Endothelial cell of umbilical vein (primary cell): ENCODE measurements at regions not wholly inside any gene's neighbourhood (a gene's known extent, or its start where the extent isn't known, plus 50 kb on each side); places are given as distances from the start of the nearest gene placed in this dataset.

ENCODE experiments used
- BruUV-seq: library from RNA; stranded (reverse); fragments of 400-500 nt; replicated peaks from 2 replicates; lab custom pipeline; 2021; lab: Mats Ljungman, UMichigan
- CTCF ChIA-PET: fragments of 300-600, 350-600 bp; sonication (Branson Sonifier 250); formaldehyde crosslinking; loops from one replicate; lab custom pipeline; 2021; ENCODE audit warnings: antibody characterized with exemption, inconsistent platforms; lab: Charles Lee
- POLR2A ChIA-PET: fragments of 300-600, 350-600 bp; sonication (Branson Sonifier 250); formaldehyde crosslinking; loops from one replicate; lab custom pipeline; 2021; ENCODE audit warnings: antibody characterized with exemption, inconsistent platforms; lab: Charles Lee
- DNase-seq: peaks from one replicate; pipeline ENCODE4 v3.0.0-alpha.2; 2011; ENCODE audit warnings: low read depth, low spot score
- FAIRE-seq: peaks from 2 replicates; lab custom pipeline; 2011; peaks lifted over from hg19 to GRCh38; lab: Jason Lieb, UNC
- H2AFZ ChIP-seq: 2 replicates; pipeline ENCODE4 v1.6.0; 2012; ENCODE audit warnings: low read depth, low read length, control low read depth, inconsistent platforms
- H3K27ac ChIP-seq: 2 replicates; pipeline ENCODE4 v1.5.1; 2011; ENCODE audit warnings: low read depth, mild to moderate bottlenecking, control low read depth, low read length, moderate library complexity; ENCODE audit not compliant: insufficient read depth
- H3K27me3 ChIP-seq, 2 experiments: 2 replicates each; pipeline versions ENCODE4 v1.6.0 to v1.6.1; 2011; ENCODE audit warnings: low read length in 2 of 2, mixed read lengths in 1 of 2; ENCODE audit not compliant: control insufficient read depth in 2 of 2, insufficient read depth in 2 of 2
- H3K36me3 ChIP-seq, 2 experiments: 2 replicates in 1 of 2; 3 replicates in 1 of 2; pipeline ENCODE4 v1.5.1; 2011; ENCODE audit warnings: low read length in 2 of 2, mild to moderate bottlenecking in 1 of 2, moderate library complexity in 1 of 2; ENCODE audit not compliant: control insufficient read depth in 2 of 2, insufficient read depth in 2 of 2; ENCODE audit errors: extremely low read depth in 1 of 2
- H3K4me1 ChIP-seq: 3 replicates; pipeline ENCODE4 v1.5.1; 2011; ENCODE audit warnings: mild to moderate bottlenecking, low read length; ENCODE audit not compliant: control insufficient read depth, insufficient read depth; ENCODE audit errors: extremely low read depth
- H3K4me2 ChIP-seq: 2 replicates; pipeline ENCODE4 v1.6.1; 2011; ENCODE audit warnings: low read length, control low read depth, mixed read lengths; ENCODE audit not compliant: insufficient read depth
- H3K4me3 ChIP-seq, 3 experiments: fragments of 200-600 bp in 1 of 3; sonication (generic), shearing (Covaris generic) in 1 of 3; replicated peaks in 1 of 3; 2 replicates each; pipeline ENCODE4 v1.5.1; 2011 to 2016; ENCODE audit warnings: control low read depth in 3 of 3, low read length in 3 of 3, mild to moderate bottlenecking in 2 of 3, inconsistent platforms in 1 of 3, low read depth in 1 of 3, moderate library complexity in 1 of 3; ENCODE audit not compliant: insufficient read depth in 1 of 3
- H3K79me2 ChIP-seq: 2 replicates; pipeline ENCODE4 v1.6.0; 2012; ENCODE audit warnings: low read length, inconsistent platforms; ENCODE audit not compliant: control insufficient read depth, insufficient read depth
- H3K9ac ChIP-seq: replicated peaks from 2 replicates; pipeline ENCODE3; 2011; ENCODE audit warnings: low read length, control low read depth; ENCODE audit not compliant: insufficient read depth; ENCODE audit errors: extremely low read depth
- H3K9me1 ChIP-seq: replicated peaks from 3 replicates; pipeline ENCODE4 v1.6.0; 2011; ENCODE audit warnings: mild to moderate bottlenecking, low read length; ENCODE audit not compliant: control insufficient read depth, insufficient read depth; ENCODE audit errors: extremely low read depth
- H3K9me3 ChIP-seq: replicated peaks from 2 replicates; pipeline ENCODE4 v1.5.1; 2012; ENCODE audit warnings: low read length, inconsistent platforms; ENCODE audit not compliant: control insufficient read depth, insufficient read depth
- H4K20me1 ChIP-seq: replicated peaks from 2 replicates; pipeline ENCODE3; 2011; ENCODE audit warnings: mild to moderate bottlenecking, low read length; ENCODE audit not compliant: control insufficient read depth, insufficient read depth; ENCODE audit errors: extremely low read depth
- EZH2 ChIP-seq: IDR thresholded peaks from 2 replicates; pipeline ENCODE4 v1.6.1; 2012; ENCODE audit warnings: borderline replicate concordance, low read depth, mild to moderate bottlenecking, moderate library complexity, low read length, inconsistent platforms; ENCODE audit not compliant: severe bottlenecking
- FOS ChIP-seq: IDR thresholded peaks from 2 replicates; pipeline ENCODE4 v1.6.1; 2011; ENCODE audit warnings: mild to moderate bottlenecking, low read length, moderate library complexity, borderline replicate concordance; ENCODE audit not compliant: insufficient read depth
- GATA2 ChIP-seq: IDR thresholded peaks from 2 replicates; pipeline ENCODE4 v1.7.0; 2011; ENCODE audit warnings: low read depth, mild to moderate bottlenecking, moderate library complexity, mixed read lengths, low read length; ENCODE audit not compliant: insufficient read length, insufficient read depth
- JUN ChIP-seq: IDR thresholded peaks from 2 replicates; pipeline ENCODE4 v1.6.1; 2011; ENCODE audit warnings: borderline replicate concordance, low read depth; ENCODE audit not compliant: insufficient read length, insufficient read depth
- MYC ChIP-seq: IDR thresholded peaks from one replicate; pipeline ENCODE4 v1.6.1; 2011; ENCODE audit warnings: mild to moderate bottlenecking, low read depth, low read length
- POLR2A ChIP-seq: IDR thresholded peaks from 2 replicates; pipeline ENCODE4 v1.6.1; 2012; ENCODE audit warnings: low read depth, mild to moderate bottlenecking, control low read depth, low read length
- POLR2AphosphoS5 ChIP-seq: IDR thresholded peaks from 2 replicates; pipeline ENCODE4 v1.6.1; 2012; ENCODE audit warnings: low read depth, mild to moderate bottlenecking, control low read depth, low read length, moderate library complexity; ENCODE audit not compliant: insufficient read depth
- dilution Hi-C: fragments of 300-500 bp; cut with MboI; formaldehyde crosslinking; loops from one replicate; pipeline ENCODE4 v1.15.0; 2019; ENCODE audit warnings: low sequenced_read_pairs; ENCODE audit not compliant: extremely low pct_ligation_motif_present
- intact Hi-C: fragments of 100-400 bp; cut with micrococcal nuclease; formaldehyde crosslinking; loops from one replicate; pipeline ENCODE4 v1.10.0; 2022
- TF ChIP-seq, protein P1 (sequence below), 2 donors: IDR thresholded peaks; 1 replicate in 1 of 2; 2 replicates in 1 of 2; pipeline ENCODE4 v1.5.1; 2011; ENCODE audit warnings: low read length in 2 of 2, mild to moderate bottlenecking in 2 of 2, moderate library complexity in 2 of 2, control low read depth in 1 of 2, inconsistent platforms in 1 of 2, low read depth in 1 of 2; ENCODE audit not compliant: insufficient read depth in 1 of 2; ENCODE audit errors: extremely low read depth in 1 of 2
- TF ChIP-seq, protein P2 (sequence below): IDR thresholded peaks from 2 replicates; pipeline ENCODE4 v1.6.1; 2011; ENCODE audit not compliant: insufficient read depth, insufficient read length

DNA sequence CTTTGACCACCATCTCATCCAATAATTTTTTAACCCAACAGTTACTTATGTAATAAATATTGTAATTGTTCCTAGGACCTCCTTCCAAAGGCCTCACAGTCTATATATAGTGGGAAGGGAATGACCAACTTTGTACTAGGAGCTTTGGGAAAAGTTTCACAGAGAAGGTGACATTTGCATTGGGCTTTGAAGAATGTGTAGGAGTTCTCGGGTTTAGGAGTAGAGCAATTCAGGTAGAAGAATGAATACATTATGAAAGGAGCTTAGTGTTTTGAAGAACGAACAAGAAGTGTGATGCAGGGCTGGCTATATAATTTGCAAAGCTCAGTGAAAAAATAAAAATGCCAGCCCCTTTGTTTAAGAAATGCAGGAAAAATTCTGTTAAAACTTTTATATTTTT lies 330.4 kb upstream of the DEPDC1 start:
- no peak overlapping the region for H2AFZ ChIP-seq
- TF ChIP-seq EZH2 (no peak), GATA2 (no peak), MYC (no peak), POLR2A (no peak), FOS (no peak), JUN (no peak), POLR2AphosphoS5 (no peak)
- TF ChIP-seq, protein P1, sequence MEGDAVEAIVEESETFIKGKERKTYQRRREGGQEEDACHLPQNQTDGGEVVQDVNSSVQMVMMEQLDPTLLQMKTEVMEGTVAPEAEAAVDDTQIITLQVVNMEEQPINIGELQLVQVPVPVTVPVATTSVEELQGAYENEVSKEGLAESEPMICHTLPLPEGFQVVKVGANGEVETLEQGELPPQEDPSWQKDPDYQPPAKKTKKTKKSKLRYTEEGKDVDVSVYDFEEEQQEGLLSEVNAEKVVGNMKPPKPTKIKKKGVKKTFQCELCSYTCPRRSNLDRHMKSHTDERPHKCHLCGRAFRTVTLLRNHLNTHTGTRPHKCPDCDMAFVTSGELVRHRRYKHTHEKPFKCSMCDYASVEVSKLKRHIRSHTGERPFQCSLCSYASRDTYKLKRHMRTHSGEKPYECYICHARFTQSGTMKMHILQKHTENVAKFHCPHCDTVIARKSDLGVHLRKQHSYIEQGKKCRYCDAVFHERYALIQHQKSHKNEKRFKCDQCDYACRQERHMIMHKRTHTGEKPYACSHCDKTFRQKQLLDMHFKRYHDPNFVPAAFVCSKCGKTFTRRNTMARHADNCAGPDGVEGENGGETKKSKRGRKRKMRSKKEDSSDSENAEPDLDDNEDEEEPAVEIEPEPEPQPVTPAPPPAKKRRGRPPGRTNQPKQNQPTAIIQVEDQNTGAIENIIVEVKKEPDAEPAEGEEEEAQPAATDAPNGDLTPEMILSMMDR (IDR thresholded peaks at IDR 0.05; ENCODE audit: extremely low read depth in 1 of 2, insufficient read depth in 1 of 2, low read depth in 1 of 2, low read length in 2 of 2), result no peak
- TF ChIP-seq, protein P2, sequence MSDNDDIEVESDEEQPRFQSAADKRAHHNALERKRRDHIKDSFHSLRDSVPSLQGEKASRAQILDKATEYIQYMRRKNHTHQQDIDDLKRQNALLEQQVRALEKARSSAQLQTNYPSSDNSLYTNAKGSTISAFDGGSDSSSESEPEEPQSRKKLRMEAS, result no peak
- no peaks in the 10 kb centered on the region for H3K79me2 ChIP-seq
- H3K4me3 ChIP-seq, result no peak overlapping the region
- no peaks in the 10 kb centered on the region for H4K20me1 ChIP-seq
- BruUV-seq, result no TSS peak
- no peaks in the 10 kb centered on the region for H3K9me3 ChIP-seq
- H3K9ac ChIP-seq, result no peak overlapping the region
- dilution Hi-C loops, result no loop called here
- ChIA-PET CTCF (interaction anchor here (0.8 kb wide), 1 partner anchor 11 kb away, joined by 4 read pairs; no protein-coding TSS in a partner anchor), POLR2A (no interaction called here)
- H3K4me2 ChIP-seq, result no peak overlapping the region
- H3K27me3 ChIP-seq, result no peaks in the 10 kb centered on the region
- DNase-seq, result no peak
- FAIRE-seq, result no peak
- no peak overlapping the region for H3K27ac ChIP-seq
- no peaks in the 10 kb centered on the region for H3K4me1 ChIP-seq
- H3K9me1 ChIP-seq, result no peaks in the 10 kb centered on the region
- no peaks in the 10 kb centered on the region for H3K36me3 ChIP-seq
- intact Hi-C loops, result no loop called here
